ENCODE measurements at regions not wholly inside any gene's neighbourhood (a gene's known extent, or its start where the extent isn't known, plus 50 kb on each side); places are given as distances from the start of the nearest gene placed in this dataset.

DNA sequence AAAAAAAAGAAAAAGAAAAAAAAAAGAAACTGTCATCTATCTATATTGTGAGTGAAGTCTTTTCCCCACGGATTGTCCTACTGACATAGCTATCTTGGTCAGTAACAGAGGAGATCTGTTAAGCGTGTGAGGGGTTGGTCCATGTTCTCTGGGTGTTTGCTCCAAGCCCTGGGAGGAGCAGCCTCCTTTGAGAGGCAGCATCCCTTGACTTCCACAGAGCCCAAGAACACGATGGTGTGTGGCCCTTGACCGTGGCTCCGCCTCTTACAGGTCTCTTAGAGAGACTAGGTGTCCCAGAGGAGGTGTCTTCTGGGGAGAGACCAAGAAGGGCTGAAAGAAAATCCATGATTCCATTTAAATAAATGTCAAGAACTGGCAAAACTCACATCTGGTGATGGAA lies 60.1 kb upstream of the GTSF1L start:
- TF ChIP-seq POLR2A (IDR thresholded peaks at IDR 0.05) (no peak), EP300 (IDR thresholded peaks at IDR 0.05) (no peak)
- TF ChIP-seq, protein P1, sequence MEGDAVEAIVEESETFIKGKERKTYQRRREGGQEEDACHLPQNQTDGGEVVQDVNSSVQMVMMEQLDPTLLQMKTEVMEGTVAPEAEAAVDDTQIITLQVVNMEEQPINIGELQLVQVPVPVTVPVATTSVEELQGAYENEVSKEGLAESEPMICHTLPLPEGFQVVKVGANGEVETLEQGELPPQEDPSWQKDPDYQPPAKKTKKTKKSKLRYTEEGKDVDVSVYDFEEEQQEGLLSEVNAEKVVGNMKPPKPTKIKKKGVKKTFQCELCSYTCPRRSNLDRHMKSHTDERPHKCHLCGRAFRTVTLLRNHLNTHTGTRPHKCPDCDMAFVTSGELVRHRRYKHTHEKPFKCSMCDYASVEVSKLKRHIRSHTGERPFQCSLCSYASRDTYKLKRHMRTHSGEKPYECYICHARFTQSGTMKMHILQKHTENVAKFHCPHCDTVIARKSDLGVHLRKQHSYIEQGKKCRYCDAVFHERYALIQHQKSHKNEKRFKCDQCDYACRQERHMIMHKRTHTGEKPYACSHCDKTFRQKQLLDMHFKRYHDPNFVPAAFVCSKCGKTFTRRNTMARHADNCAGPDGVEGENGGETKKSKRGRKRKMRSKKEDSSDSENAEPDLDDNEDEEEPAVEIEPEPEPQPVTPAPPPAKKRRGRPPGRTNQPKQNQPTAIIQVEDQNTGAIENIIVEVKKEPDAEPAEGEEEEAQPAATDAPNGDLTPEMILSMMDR (IDR thresholded peaks at IDR 0.05): no peak

All from tibial nerve (tissue), 4 donors.